Lower leg skin (tissue), 3 donors: ENCODE measurements at regions not wholly inside any gene's neighbourhood (a gene's known extent, or its start where the extent isn't known, plus 50 kb on each side); places are given as distances from the start of the nearest gene placed in this dataset.

ENCODE experiments used
- CTCF ChIP-seq, 3 donors: fragments of 450-650 bp; IDR thresholded peaks; one replicate each; pipeline ENCODE4 v1.5.1; 2016; ENCODE audit warnings: antibody characterized with exemption in 3 of 3, mild to moderate bottlenecking in 3 of 3, moderate library complexity in 2 of 3
- POLR2A ChIP-seq, 2 donors: fragments of 450-650 bp; IDR thresholded peaks; one replicate each; pipeline ENCODE4 v1.6.1; 2016 to 2017; ENCODE audit warnings: antibody characterized with exemption in 2 of 2, mild to moderate bottlenecking in 1 of 2, moderate library complexity in 1 of 2

DNA sequence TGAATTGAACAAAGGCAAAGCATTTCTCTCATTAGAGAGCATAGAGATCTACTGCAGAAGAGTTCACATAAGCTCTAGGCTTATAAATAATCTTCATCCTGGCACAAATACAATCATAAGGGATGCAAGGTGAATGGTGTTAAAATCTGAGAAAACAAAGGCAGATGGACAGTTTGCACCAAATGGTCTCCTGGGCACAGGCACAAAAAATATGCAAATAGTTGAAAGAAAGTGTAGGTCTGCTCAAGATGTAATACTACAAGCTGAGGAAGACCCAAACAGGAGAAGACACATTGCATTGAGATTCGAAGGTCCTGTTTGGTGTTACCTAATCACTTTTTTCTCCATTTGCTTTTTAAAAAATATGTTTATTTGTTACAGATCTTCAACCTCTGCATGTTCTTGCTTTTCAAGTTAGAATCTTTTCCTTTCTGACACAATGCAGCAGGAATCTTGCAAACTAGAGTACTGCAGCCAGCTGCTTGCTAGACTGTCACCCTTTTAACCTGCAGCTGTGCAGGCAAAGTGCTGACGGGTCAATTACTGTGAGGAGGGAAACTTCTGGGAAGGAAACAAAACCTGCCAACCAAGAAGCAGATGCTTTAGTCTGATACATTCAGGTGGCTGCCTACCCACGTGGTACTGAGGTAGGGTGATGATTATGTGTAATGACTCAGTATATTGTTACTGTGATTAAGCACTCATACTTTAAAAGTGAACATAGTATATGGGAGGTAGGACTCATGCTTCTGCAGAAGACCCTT is 1048.6 kb upstream of the SEMA6A start:
- TF ChIP-seq POLR2A (IDR thresholded peaks at IDR 0.05) = no peak
- TF ChIP-seq CTCF (IDR thresholded peaks at IDR 0.05) = no peak
